HL-60/S4 treated with retinoic acid at 250 ng/mL for 4 days and 3 days (cell line): ENCODE measurements at regions not wholly inside any gene's neighbourhood (a gene's known extent, or its start where the extent isn't known, plus 50 kb on each side); places are given as distances from the start of the nearest gene placed in this dataset.
"Not testable (repeated sequence)": the region's sequence is repeated elsewhere in the genome, so short reads cannot be mapped to it uniquely, and the experiment has no call there.

ENCODE experiments used
- in situ Hi-C: fragments of 300-500 bp; cut with MboI; formaldehyde crosslinking; loops from 2 replicates; pipeline ENCODE4 v1.7.0; 2022; ENCODE audit warnings: low sequenced_read_pairs

DNA sequence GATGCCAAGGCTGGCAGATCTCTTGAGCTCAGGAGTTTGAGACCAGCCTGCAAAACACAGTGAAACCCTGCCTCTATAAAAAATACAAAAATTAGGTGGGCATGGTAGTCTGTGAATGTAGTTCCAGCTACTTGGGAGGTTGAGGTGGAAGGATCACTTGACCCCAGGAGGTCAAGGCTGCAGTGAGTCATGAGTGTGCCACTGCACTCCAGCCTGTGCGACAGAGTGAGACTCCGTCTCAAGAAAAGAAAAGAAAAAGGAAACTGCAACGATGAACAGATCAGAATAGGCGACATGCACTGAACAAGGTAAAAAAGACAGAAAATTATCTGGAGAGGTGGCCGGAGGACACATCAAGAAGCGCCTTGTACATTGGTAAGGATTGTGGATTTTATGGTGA lies 273.7 kb upstream of the AMIGO2 start:
- in situ Hi-C loops: no loop called here

DNA sequence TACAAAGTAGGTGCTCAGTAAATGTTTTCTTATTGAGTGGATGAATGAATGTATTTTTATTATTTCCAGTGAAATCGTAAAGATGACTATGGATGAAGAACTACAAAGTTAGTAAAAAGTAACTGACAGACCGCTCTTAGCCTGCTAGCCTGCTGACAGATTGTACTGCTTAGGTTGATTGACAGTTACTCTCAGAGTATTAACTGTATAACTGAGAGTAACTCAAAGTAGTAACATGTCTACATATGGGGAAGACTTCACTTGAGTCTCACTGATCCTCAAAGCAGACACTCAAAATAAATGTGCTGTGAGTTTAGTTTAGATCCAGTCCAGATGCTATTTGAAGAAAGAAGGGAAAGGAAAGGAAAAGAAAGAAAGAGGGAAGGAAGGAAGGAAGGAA lies 272.3 kb upstream of the AMIGO2 start:
- in situ Hi-C loops: no loop called here

DNA sequence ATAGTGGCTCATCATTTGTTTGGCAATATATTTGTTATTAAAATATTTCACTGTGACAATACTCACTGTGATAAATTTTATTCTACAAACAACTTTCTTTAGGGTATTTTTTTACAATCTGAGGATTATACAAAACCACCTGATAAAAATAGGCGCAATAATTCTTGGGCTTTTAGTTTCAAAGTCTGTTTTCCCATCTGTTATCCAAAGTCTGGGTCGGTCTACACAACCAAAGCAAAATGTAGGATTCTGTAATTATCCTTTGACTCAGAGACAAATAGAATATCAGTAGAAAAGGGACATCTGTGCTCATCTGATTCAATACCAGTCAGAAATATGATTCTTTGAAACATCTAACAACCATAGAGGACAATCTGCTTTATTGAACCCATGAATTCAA lies 271.8 kb upstream of the AMIGO2 start:
- in situ Hi-C loops: no loop called here

DNA sequence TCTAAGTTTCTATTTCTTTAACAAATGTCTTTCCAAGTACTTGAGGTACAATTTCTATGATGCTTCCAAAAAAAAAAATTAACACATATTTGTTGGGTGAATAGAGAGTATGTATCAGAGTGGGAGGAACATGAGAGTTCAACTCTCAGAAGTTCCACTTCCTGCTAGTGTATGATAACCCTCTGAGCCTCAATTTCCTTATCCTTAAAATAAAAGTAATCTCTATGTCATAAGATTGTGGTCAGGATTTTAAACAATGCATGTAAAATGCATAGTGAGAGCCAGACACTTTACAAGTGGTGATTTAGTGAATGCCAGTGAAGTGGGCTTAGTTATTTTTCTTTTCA lies 270.3 kb upstream of the AMIGO2 start:
- in situ Hi-C loops: no loop called here

DNA sequence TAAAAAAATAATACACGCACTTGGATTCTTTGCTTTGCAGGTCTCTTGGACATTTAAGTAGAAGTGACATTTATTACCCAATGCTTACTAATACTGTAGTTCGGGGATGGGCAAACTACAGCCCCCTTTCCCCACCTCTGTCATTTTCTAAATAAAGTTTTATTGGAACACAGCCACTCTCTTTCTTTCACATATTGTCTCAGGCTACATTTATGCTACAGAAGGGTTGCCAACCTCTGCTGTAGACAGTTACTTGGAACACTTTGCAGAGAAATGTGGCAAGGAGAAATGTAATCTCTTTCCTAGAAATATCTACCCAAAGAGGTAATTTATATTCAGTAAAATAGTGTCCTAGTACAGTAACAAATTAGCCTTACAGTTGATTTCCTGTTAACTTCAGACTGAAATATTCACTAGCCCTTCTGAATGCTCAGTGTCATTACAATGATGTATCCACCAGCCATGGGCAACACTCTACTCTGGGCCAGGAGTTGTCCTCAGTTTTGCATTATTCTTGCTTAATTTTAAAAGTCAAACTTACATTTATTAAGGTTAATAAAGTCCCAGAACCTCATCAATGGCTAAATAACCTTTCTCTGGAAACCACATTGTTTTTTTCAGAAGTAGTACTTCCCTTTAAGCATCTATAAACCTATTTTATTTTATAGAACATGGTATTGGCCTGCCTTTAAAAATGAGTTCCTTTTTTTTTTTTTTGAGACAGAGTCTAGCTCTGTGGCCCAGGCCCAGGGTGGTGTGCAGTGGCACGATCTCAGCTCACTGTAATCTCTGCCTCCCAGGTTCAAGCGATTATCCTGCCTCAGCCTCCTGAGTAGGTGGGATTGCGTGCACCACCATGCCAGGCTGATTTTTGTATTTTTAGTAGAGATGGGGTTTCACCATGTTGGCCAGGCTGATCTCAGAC lies 269.6 kb upstream of the AMIGO2 start:
- in situ Hi-C loops: no loop called here

DNA sequence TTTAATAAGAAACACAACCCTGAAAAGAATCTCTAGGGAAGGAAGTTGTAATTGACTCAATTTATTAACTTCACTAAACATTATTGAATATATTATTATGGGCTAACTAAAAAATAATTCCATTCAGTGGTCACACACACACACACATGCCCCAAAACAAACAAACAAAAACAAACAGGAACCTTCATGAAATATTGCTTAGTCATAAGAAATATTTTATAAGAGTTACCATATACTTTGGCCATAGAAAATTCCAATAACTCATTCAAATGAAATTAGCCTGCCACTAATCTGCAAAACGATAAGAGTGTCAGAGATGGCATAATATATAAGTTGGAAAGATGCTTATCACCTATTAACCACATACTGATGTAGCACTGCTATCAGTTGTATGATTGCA lies 268.4 kb upstream of the AMIGO2 start:
- in situ Hi-C loops: no loop called here

DNA sequence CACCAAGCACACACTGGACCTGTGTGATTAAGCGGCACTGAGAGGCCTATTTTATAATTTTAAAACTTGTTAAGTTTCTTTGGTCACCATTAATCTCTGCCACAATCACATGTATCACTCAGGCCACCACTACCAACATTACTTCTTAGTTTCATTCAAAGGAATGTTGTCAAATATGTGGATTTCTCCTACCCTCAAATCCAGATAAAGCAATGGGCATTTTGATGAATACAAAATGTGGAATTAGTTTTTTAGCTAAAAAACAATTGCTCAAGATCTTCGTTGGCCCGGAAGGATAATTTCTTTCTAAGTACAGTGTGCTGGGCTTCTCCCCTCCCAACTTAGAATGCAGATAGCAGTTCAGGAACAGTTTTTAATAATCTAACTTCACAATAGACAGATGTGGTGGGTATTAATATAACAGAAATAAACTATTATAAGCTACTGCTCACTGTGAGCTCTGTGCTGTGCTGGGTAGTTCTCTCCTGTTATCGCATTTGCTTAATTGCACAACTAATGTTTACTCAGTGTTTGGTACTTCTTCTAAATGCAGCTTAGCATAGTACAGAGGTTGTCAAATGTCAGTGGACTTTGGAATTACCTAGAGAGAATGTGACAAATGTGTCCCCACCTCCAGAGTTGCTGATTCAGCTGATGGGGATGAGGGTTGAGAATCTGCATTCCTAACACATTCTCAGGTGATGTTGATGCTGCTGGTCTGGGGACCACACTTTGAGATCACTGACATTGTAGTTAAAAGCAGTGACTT lies 266.7 kb upstream of the AMIGO2 start:
- in situ Hi-C loops: no loop called here

DNA sequence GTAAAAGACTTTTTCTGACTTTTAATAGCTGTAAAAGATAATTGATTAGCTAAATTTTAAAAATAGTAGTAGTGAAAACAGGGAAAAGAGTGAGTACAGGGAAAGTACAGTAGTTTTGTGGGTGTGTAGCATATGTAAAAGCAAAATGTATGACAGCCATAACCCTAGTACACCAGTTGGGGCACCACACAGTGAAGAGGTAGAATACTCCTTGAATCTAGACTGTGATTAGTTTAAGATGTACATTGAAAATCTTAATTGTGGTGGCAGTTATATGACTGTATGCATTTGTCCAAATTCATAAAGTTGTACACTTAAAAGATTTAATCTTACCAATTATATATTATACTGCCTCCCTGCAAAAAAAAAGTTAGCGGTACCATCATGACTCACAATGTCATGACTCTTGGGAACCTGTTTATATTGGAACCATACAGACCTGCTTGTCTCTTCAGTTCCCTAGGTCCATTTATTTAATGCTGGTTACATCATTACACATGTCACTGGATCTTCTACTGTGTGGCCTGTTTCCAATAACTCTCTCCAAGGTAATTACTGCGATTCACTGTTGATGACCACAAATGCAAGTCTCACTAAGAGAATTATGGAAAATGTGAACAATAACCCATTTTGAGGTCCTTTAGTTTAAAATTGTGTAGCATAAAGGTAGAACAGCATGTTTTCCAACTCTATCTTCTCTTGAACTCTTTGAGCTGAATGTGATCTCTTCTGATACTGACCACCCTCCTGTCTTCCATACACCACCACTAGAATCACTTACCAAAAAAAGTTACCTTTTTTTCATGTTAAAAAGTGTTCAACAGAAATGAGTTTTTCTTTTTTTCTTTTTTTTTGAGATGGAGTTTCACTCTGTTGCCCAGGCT lies 264.2 kb upstream of the AMIGO2 start:
- in situ Hi-C loops: no loop called here

DNA sequence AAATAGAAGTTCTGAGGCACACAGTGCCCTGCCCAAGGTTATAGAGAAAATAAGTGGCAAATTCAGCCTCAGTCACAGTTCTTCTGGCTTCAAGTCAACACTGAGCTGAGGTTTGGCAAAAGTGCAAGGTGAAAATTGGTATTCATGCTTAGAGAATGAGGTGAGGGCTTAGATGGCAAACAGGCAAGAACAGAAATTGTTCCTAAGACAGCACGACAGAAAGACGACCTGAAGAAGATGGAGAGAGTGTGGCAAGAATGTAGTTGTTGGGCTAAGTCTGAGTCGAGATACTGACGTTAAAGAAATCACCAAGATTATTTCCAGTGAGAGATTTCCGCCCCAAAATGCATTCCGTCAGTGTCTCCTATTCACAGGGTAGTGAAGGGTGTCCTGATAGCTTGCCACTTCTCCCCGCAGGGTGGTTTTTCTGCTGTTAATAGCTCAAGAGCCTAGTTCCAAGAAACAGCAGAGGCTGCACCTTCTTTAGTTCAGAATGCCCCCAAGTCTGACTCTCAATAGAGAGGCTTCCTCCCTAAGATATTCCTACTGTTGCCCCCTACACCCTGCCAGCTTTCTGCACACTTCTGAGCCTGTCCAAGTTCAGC lies 260.8 kb upstream of the AMIGO2 start:
- in situ Hi-C loops: no loop called here

DNA sequence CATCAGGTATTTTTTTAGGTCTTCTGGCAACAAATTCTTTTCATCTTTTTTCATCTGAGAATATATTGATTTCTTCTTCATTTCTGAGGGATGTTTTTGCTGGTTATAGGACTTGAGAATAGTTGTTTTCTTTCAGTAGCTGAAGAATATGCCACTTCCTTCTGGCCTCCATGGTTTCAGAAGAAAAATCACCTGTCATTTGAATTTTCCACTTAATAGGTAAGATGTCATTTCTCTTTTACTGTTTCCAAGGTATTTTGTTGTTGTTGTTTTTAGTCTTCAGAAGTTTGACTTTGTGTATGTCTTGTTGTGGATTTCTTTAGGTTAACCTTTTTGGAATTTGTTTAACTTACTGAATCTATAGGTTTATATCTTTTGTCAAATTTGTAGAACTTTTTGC lies 257.8 kb upstream of the AMIGO2 start:
- in situ Hi-C loops: no loop called here

DNA sequence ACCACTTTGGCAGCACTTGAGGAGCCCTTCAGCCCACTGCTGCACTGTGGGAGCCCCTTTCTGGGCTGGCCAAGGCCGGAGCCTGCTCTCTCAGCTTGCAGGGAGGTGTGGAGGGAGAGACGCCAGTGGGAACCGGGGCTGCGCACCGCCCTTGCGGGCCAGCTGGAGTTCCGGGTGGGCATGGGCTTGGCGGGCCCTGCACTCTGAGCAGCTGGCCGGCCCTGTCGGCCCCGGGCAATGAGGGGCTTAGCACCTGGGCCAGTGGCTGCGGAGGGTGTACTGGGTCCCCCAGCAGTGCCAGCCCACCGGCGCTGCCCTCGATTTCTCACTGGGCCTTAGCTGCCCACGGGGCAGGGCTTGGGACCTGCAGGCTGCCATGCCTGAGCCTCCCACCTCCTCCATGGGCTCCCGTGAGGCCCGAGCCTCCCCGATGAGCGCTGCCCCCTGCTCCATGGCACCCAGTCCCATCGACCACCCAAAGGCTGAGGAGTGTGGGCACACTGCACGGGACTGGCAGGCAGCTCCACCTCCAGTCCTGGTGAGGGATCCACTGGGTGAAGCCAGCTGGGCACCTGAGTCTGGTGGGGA lies 253.6 kb upstream of the AMIGO2 start:
- in situ Hi-C loops: not testable (repeated sequence)

DNA sequence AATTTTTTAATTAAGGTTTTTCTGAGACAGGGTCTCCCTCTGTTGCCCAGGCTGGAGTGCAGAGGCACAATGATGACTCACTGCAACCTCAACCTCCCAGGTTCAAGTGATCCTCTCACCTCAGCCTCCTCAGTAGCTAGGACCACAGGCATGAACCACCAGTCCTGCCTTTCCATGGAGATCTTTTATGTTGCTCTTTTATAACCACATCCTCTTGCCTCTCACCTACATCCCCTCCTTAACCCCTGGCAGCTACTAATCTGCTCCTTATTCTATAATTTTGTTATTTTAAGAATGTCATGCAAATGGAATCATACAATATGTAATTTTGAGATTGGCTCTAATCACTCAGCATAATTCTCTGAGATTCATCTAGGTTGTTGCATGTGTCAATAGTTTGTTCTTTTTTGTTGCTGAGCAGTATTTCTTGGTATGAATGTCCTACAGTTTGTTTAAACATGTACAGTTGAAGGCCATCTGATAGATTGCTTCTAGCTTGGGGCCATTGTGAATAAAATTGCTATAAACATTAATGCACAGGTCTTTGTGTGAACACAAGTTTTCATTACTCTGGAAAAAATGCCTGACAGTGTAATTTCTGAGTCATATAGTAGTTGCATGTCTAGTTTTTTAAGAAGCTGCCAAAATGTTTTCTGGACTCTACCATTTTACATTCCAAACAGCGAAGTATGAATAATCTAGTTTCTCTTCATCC lies 249.2 kb upstream of the AMIGO2 start:
- in situ Hi-C loops: no loop called here

DNA sequence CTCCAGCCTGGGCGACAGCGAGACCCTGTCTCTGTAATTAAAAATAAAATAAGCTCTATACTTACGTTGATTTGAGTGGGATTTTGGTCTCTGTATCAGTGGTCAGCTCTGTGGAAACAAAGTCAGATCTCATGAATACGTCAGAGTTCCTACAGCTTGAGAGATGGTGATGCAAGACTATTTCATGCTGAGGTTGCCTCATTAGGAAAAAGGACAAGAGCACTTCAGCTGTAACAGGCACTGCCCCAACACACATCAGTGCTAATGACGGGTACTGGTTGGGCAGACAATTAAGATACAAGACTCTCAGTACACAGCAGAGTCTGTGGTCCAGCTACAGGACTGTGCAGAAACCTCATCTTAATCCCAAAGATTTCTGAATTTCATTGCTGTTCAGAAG lies 246.4 kb upstream of the AMIGO2 start:
- in situ Hi-C loops: no loop called here

DNA sequence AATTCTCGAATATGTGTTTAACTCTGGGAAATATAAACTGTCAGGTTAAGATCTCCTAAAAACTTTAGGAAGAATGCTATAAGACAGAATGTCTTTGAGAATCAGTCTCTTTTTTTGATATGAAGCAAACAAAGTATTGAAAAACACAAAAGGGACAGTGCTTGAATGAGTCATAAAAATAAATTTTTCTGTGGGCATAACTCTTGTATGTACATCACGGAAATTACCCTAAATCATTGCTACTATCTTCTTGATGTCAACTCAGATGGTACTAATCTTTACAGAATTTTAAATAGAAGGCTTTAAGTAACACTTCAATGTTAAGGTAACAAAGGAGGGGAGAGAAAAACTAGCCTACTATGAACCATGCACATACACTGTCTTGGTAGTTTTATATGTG lies 244.0 kb upstream of the AMIGO2 start:
- in situ Hi-C loops: no loop called here

DNA sequence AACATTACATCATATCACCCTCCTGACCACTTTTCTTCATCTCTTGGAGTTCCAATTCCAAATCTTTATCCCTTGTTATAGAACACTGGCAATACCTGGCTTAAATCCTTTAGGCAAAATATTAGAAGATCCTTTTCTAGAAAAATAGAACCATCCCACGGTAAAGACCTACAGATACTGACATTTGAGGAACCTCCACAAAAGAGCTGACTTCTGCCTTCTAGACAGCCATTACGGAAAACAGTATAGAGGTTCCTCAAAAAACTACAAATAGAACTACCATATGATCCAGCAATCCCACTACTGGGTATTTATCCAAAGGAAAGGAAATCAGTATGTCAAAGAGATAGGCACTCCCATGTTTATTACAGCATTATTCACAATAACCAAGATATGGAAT lies 241.7 kb upstream of the AMIGO2 start:
- in situ Hi-C loops: no loop called here

DNA sequence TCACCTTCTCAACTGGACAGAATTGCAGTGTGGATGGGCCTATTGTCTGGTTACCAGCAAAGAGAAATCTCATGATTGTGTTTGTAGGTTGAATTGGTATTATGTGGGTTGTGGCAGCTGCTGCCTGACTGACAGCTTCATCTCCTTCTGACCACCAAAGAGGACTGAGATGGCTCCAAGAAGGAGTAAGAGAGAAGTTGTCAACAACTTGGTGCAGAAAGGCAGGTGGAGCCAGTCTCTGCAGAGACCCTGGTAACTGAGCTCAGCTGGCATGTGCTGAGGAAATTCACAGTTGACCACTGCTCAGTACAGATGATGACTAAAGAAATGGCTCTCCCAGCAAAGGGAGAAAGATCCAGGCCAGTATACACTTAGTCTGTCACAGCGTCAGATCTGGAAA lies 240.0 kb upstream of the AMIGO2 start:
- in situ Hi-C loops: no loop called here

DNA sequence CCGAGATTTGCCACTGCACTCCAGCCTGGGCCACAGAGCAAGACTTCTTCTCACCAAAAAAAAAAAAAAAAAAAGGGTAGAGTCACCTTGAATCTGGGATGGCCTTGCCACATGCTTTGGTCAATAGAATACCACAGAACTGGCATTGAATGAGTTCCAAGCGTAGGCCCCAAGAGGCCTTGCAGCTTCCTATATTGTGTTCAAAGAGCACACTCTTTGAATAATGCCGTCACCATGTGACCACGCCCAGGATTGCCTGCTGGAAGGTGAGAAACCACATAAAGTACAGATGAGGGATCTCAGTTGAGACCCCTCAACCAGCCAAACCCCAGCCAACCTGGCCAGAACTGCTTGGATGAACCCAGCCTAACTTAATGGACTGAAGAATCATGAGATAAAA lies 239.2 kb upstream of the AMIGO2 start:
- in situ Hi-C loops: no loop called here

DNA sequence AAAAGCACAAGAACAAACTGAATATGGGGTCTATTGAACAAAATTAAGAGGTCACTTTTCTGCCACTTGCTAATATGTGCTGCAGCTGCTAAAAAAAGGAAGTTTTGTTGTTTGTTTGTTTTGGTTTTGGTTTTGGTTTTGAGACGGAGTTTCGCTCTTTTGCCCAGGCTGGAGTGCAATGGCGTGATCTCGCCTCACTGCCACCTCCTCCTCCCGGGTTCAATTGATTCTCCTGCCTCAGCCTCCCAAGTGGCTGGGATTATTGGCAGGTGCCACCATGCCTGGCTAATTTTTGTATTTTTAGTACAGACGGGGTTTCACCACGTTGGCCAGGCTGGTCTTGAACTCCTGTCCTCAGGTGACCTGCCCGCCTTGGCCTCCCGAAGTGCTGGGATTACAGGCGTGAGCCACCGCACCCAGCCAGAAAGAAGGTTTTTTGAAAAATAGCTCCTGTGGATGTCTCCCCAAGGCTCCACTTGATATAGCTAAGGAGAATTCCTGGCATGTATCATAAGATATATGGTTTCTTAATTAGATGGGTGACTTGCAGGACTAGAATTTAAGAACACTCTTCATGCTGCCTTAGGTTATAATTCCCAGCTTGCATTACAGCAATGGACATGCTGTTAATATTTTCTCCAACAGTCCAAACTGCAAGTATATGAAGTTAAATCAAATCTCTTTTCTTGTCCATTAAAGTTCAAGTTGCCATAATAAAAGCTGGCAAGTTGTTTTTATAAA lies 237.6 kb upstream of the AMIGO2 start:
- in situ Hi-C loops: no loop called here

DNA sequence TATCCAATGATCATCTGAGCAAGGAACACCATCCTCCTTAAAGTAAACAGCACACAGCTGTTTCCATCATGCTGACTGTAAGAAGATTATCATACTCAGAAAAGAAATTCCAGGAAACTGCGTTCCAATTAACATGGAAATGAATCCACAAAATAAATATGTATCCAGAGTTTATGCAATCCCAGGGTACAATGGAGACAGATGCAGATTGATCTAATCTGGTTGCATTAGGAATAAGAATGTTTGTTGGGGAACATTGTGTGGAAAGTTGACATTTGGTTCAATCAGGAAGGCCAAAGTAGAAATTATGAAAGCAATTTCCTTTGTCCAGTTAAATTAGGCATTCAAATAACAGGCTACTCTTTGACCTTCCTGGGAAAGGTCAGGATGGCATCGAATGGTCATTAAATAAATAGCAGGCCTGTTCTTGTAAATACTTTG lies 236.9 kb upstream of the AMIGO2 start:
- in situ Hi-C loops: no loop called here
